NT2/D1 (cell line): ENCODE measurements at regions not wholly inside any gene's neighbourhood (a gene's known extent, or its start where the extent isn't known, plus 50 kb on each side); places are given as distances from the start of the nearest gene placed in this dataset.

ENCODE experiments used
- DNase-seq: peaks from one replicate; pipeline ENCODE4 v3.0.0-alpha.2; 2011; ENCODE audit warnings: low read depth, low spot score
- H3K27me3 ChIP-seq: 2 replicates; pipeline ENCODE4 v1.6.0; 2011; ENCODE audit warnings: mild to moderate bottlenecking; ENCODE audit not compliant: insufficient read length, insufficient read depth
- H3K36me3 ChIP-seq: 2 replicates; pipeline ENCODE4 v1.6.1; 2011; ENCODE audit warnings: mild to moderate bottlenecking, low read length, mixed read lengths; ENCODE audit not compliant: insufficient read depth, insufficient read length
- H3K4me1 ChIP-seq: 2 replicates; pipeline ENCODE4 v1.5.1; 2011; ENCODE audit not compliant: insufficient read depth, insufficient read length
- H3K4me3 ChIP-seq: 2 replicates; pipeline ENCODE4 v1.5.1; 2011; ENCODE audit warnings: low read depth; ENCODE audit not compliant: insufficient read length
- H3K9ac ChIP-seq: 2 replicates; pipeline ENCODE4 v1.6.0; 2011; ENCODE audit warnings: low read depth; ENCODE audit not compliant: insufficient read length
- H3K9me3 ChIP-seq: 2 replicates; pipeline ENCODE4 v1.5.1; 2011; ENCODE audit warnings: mild to moderate bottlenecking, low read length; ENCODE audit not compliant: insufficient read depth
- SUZ12 ChIP-seq: IDR thresholded peaks from 2 replicates; pipeline ENCODE4 v1.6.1; 2011; ENCODE audit not compliant: insufficient read length, insufficient read depth; ENCODE audit errors: extremely low read depth
- YY1 ChIP-seq: IDR thresholded peaks from 2 replicates; pipeline ENCODE4 v1.6.1; 2011; ENCODE audit not compliant: insufficient read length, insufficient read depth
- ZNF274 ChIP-seq: IDR thresholded peaks from 2 replicates; pipeline ENCODE4 v1.6.1; 2011; ENCODE audit warnings: mild to moderate bottlenecking, low read depth, low read length

GRCh38 chr9:116009420-116009819, 144.2 kb upstream of the PAPPA start:
- H3K9me3 ChIP-seq: no peaks in the 10 kb centered on the region
- no peaks in the 10 kb centered on the region for H3K36me3 ChIP-seq
- no peak for TF ChIP-seq ZNF274
- TF ChIP-seq SUZ12: no peak
- TF ChIP-seq YY1: no peak
- H3K4me3 ChIP-seq: no peak overlapping the region
- H3K27me3 ChIP-seq: no peaks in the 10 kb centered on the region
- H3K9ac ChIP-seq: no peak overlapping the region
- no peaks in the 10 kb centered on the region for H3K4me1 ChIP-seq
- DNase-seq: no peak

GRCh38 chr9:116015855-116016254, 137.7 kb upstream of the PAPPA start:
- H3K9ac ChIP-seq: no peak overlapping the region
- no peak overlapping the region for H3K4me3 ChIP-seq

GRCh38 chr9:116020146-116020545, 133.4 kb upstream of the PAPPA start:
- H3K4me1 ChIP-seq: no peaks in the 10 kb centered on the region
- TF ChIP-seq ZNF274 (no peak), YY1 (no peak), SUZ12 (no peak)
- H3K9me3 ChIP-seq: no peaks in the 10 kb centered on the region
- no peaks in the 10 kb centered on the region for H3K36me3 ChIP-seq
- H3K4me3 ChIP-seq: no peak overlapping the region
- no peak for DNase-seq
- H3K27me3 ChIP-seq: no peaks in the 10 kb centered on the region
- no peak overlapping the region for H3K9ac ChIP-seq

More at GRCh38 chr9:116015855-116016254, 137.7 kb upstream of the PAPPA start:
- no peaks in the 10 kb centered on the region for H3K27me3 ChIP-seq
- TF ChIP-seq SUZ12: no peak
- no peak for TF ChIP-seq ZNF274
- no peak for TF ChIP-seq YY1
- no peaks in the 10 kb centered on the region for H3K36me3 ChIP-seq
- H3K4me1 ChIP-seq: no peaks in the 10 kb centered on the region
- no peaks in the 10 kb centered on the region for H3K9me3 ChIP-seq
- DNase-seq: no peak

- DNase-seq: no peak
- H3K4me3 ChIP-seq: no peak overlapping the region
- no peaks in the 10 kb centered on the region for H3K9me3 ChIP-seq
- H3K4me1 ChIP-seq: no peaks in the 10 kb centered on the region
- H3K36me3 ChIP-seq: no peaks in the 10 kb centered on the region
- no peak overlapping the region for H3K9ac ChIP-seq
- TF ChIP-seq ZNF274: no peak
- TF ChIP-seq SUZ12: no peak
- TF ChIP-seq YY1: no peak
- H3K27me3 ChIP-seq: no peaks in the 10 kb centered on the region
These were observed 132.8 kb upstream of the PAPPA start for GRCh38 chr9:116020801-116021200.

GRCh38 chr9:116027096-116027495, 126.5 kb upstream of the PAPPA start:
- no peak for DNase-seq
- Histone ChIP-seq H3K9me3 (no peaks in the 10 kb centered on the region), H3K36me3 (no peaks in the 10 kb centered on the region), H3K9ac (no peak overlapping the region), H3K4me1 (no peaks in the 10 kb centered on the region), H3K27me3 (no peaks in the 10 kb centered on the region), H3K4me3 (no peak overlapping the region)
- TF ChIP-seq YY1 (no peak), ZNF274 (no peak), SUZ12 (no peak)

- H3K9ac ChIP-seq: no peak overlapping the region
- no peak for DNase-seq
- no peak for TF ChIP-seq ZNF274
- no peak for TF ChIP-seq YY1
- no peak for TF ChIP-seq SUZ12
These were observed 126.1 kb upstream of the PAPPA start for GRCh38 chr9:116027511-116027910.

GRCh38 chr9:116027951-116028350, 125.6 kb upstream of the PAPPA start:
- Histone ChIP-seq H3K4me3 (no peak overlapping the region), H3K36me3 (no peaks in the 10 kb centered on the region), H3K9ac (no peak overlapping the region), H3K4me1 (no peaks in the 10 kb centered on the region), H3K9me3 (no peaks in the 10 kb centered on the region), H3K27me3 (no peaks in the 10 kb centered on the region)
- DNase-seq: no peak
- TF ChIP-seq ZNF274 (no peak), YY1 (no peak), SUZ12 (no peak)

More at GRCh38 chr9:116027511-116027910, 126.1 kb upstream of the PAPPA start:
- no peak overlapping the region for H3K4me3 ChIP-seq
- no peaks in the 10 kb centered on the region for H3K36me3 ChIP-seq
- H3K9me3 ChIP-seq: no peaks in the 10 kb centered on the region
- H3K27me3 ChIP-seq: no peaks in the 10 kb centered on the region
- no peaks in the 10 kb centered on the region for H3K4me1 ChIP-seq
